Fibroblast of lung (primary cell): ENCODE measurements at regions not wholly inside any gene's neighbourhood (a gene's known extent, or its start where the extent isn't known, plus 50 kb on each side); places are given as distances from the start of the nearest gene placed in this dataset.
A peak's percentile ranks its signal among the peaks of the same experiment; 100 is the strongest.

Experiments
- DNase-seq, 2 donors: peaks; one replicate each; pipeline versions ENCODE4 v3.0.0 to v3.0.0-alpha.2; 2010; ENCODE audit warnings: low read depth in 2 of 2
- H2AFZ ChIP-seq: 2 replicates; pipeline ENCODE4 v1.5.1; 2012; ENCODE audit warnings: low read length, control low read depth, inconsistent platforms
- H3K27ac ChIP-seq: 2 replicates; pipeline ENCODE4 v1.5.1; 2011; ENCODE audit warnings: low read length, control low read depth; ENCODE audit not compliant: insufficient read depth
- H3K27me3 ChIP-seq: 2 replicates; pipeline ENCODE4 v1.5.1; 2011; ENCODE audit warnings: mild to moderate bottlenecking, low read length; ENCODE audit not compliant: control insufficient read depth, insufficient read depth
- H3K36me3 ChIP-seq: 2 replicates; pipeline ENCODE4 v1.5.1; 2011; ENCODE audit warnings: low read length; ENCODE audit not compliant: control insufficient read depth, insufficient read depth
- H3K4me1 ChIP-seq: 2 replicates; pipeline ENCODE4 v1.5.1; 2011; ENCODE audit warnings: low read length; ENCODE audit not compliant: control insufficient read depth, insufficient read depth; ENCODE audit errors: extremely low read depth
- H3K4me2 ChIP-seq: 2 replicates; pipeline ENCODE4 v1.5.1; 2011; ENCODE audit warnings: low read length, control low read depth; ENCODE audit not compliant: insufficient read depth; ENCODE audit errors: extremely low read depth
- H3K4me3 ChIP-seq, 4 experiments: fragments of 200-600 bp in 1 of 4; sonication (generic) in 1 of 4; replicated peaks in 1 of 4; 2 replicates each; pipeline ENCODE4 v1.5.1; 2011 to 2016; ENCODE audit warnings: low read length in 4 of 4, low read depth in 3 of 4, mild to moderate bottlenecking in 3 of 4, control low read depth in 2 of 4, inconsistent platforms in 1 of 4, mixed read lengths in 1 of 4; ENCODE audit not compliant: insufficient read depth in 1 of 4; ENCODE audit errors: control extremely low read depth in 1 of 4
- H3K79me2 ChIP-seq: 2 replicates; pipeline ENCODE4 v1.5.1; 2012; ENCODE audit warnings: mild to moderate bottlenecking, low read length, inconsistent platforms; ENCODE audit not compliant: control insufficient read depth, insufficient read depth
- H3K9ac ChIP-seq: 2 replicates; pipeline ENCODE4 v1.5.1; 2011; ENCODE audit warnings: mild to moderate bottlenecking, low read length, control low read depth; ENCODE audit not compliant: insufficient read depth
- H3K9me3 ChIP-seq: 2 replicates; pipeline ENCODE4 v1.5.1; 2012; ENCODE audit warnings: low read depth, low read length; ENCODE audit not compliant: control insufficient read depth, insufficient read depth
- H4K20me1 ChIP-seq: 2 replicates; pipeline ENCODE4 v1.5.1; 2011; ENCODE audit warnings: low read length; ENCODE audit not compliant: control insufficient read depth, insufficient read depth; ENCODE audit errors: extremely low read depth
- EZH2 ChIP-seq: IDR thresholded peaks from 2 replicates; pipeline ENCODE4 v1.5.1; 2012; ENCODE audit warnings: low read length, control low read depth, mild to moderate bottlenecking; ENCODE audit errors: missing control alignments
- TF ChIP-seq, protein P1 (sequence below), 2 donors: IDR thresholded peaks in 1 of 2; conservative IDR thresholded peaks in 1 of 2; 1 replicate in 1 of 2; 2 replicates in 1 of 2; pipeline ENCODE4 v1.5.1; 2011 to 2012; ENCODE audit warnings: low read length in 2 of 2, control low read depth in 1 of 2, inconsistent platforms in 1 of 2, low read depth in 1 of 2, mild to moderate bottlenecking in 1 of 2

DNA sequence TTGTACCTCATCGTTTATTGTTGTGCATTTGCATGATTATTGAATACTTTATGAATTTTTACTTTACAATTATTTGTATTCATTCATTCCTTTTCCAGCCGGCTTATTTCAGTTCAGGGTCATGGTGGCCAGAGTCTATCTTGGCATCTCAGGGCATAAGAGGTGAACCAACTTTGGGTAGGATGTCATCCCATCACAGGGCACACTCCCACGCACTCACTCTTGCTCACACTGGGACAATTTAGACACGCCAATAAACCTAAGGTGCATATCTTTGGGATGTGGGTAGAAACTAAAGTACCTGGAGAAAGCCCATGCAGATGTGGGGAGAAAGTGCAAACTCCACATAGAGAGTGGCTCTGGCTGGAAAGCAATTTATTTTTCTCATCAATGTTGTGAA is 158.1 kb upstream of the MAST4 start:
- TF ChIP-seq, protein P1, sequence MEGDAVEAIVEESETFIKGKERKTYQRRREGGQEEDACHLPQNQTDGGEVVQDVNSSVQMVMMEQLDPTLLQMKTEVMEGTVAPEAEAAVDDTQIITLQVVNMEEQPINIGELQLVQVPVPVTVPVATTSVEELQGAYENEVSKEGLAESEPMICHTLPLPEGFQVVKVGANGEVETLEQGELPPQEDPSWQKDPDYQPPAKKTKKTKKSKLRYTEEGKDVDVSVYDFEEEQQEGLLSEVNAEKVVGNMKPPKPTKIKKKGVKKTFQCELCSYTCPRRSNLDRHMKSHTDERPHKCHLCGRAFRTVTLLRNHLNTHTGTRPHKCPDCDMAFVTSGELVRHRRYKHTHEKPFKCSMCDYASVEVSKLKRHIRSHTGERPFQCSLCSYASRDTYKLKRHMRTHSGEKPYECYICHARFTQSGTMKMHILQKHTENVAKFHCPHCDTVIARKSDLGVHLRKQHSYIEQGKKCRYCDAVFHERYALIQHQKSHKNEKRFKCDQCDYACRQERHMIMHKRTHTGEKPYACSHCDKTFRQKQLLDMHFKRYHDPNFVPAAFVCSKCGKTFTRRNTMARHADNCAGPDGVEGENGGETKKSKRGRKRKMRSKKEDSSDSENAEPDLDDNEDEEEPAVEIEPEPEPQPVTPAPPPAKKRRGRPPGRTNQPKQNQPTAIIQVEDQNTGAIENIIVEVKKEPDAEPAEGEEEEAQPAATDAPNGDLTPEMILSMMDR (conservative IDR thresholded peaks at IDR 0.05 in 1 of 2, IDR thresholded peaks at IDR 0.05 in 1 of 2; ENCODE audit: low read depth in 1 of 2, low read length in 2 of 2): no peak
- Histone ChIP-seq H2AFZ (no peak overlapping the region), H3K4me1 (no peaks in the 10 kb centered on the region), H3K27me3 (no peaks in the 10 kb centered on the region), H3K79me2 (no peaks in the 10 kb centered on the region), H3K27ac (no peak overlapping the region), H3K4me3 (no peak overlapping the region), H3K36me3 (no peaks in the 10 kb centered on the region), H3K4me2 (no peak overlapping the region), H3K9ac (no peak overlapping the region), H4K20me1 (no peaks in the 10 kb centered on the region), H3K9me3 (no peaks in the 10 kb centered on the region)
- DNase-seq: no peak

DNA sequence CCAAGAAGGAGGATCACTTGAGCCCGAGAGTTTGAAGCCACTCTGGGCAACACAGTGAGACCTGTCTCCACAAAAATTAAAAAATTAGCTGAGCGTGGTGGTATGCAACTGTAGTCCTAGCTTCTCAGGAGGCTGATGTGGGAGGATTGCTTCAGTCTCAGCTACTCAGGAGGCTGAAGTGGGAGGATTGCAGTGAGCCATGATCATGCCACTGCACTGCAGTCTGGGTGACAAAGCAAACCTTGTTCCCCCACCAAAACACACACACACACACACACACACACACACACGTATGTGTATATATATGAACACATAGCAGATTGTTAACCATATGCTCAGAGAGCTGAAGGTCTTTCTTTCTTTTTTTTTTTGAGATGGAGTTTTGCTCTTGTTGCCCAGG is 157.5 kb upstream of the MAST4 start:
- DNase-seq: no peak
- H2AFZ ChIP-seq: no peak overlapping the region
- H3K4me2 ChIP-seq: no peak overlapping the region
- H3K4me1 ChIP-seq: no peaks in the 10 kb centered on the region
- no peaks in the 10 kb centered on the region for H3K27me3 ChIP-seq
- no peaks in the 10 kb centered on the region for H3K36me3 ChIP-seq
- H3K4me3 ChIP-seq: no peak overlapping the region
- H3K79me2 ChIP-seq: no peaks in the 10 kb centered on the region
- no peak overlapping the region for H3K9ac ChIP-seq
- no peak for TF ChIP-seq EZH2
- TF ChIP-seq, protein P1 (conservative IDR thresholded peaks at IDR 0.05 in 1 of 2, IDR thresholded peaks at IDR 0.05 in 1 of 2; ENCODE audit: low read depth in 1 of 2, low read length in 2 of 2): no peak
- H3K27ac ChIP-seq: no peak overlapping the region
- H4K20me1 ChIP-seq: no peaks in the 10 kb centered on the region
- no peaks in the 10 kb centered on the region for H3K9me3 ChIP-seq

DNA sequence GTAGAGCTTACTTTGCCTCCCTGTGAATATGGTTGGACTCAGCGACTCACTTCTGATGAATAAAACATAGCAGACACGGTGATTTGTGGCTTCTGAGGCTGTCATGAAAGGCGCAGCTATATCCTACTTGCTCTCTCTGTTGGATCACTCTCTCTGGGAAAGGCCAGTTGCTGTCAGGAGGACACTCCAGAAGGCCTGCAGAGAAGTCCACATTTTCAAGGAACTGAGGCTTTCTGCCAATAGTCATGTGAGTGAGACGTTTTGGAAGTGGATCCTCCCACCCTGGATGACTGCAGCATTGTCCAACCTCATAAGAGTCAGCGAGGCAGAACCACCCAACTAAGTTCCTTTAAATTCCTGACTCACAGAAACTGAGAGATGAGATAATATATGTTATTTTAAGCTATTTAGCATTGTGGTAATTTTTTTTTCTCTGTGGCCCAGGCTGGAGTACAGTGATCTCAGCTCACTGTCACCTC is 156.0 kb upstream of the MAST4 start:
- Histone ChIP-seq H3K4me1 (no peaks in the 10 kb centered on the region), H3K27me3 (no peaks in the 10 kb centered on the region), H3K4me2 (peak overlapping the region; percentile 25), H3K9ac (no peak overlapping the region), H4K20me1 (no peaks in the 10 kb centered on the region), H3K79me2 (no peaks in the 10 kb centered on the region), H3K36me3 (no peaks in the 10 kb centered on the region), H3K4me3 (peak overlapping the region in 1 of 4 experiments; percentile 15), H3K27ac (no peak overlapping the region), H3K9me3 (no peaks in the 10 kb centered on the region), H2AFZ (peak overlapping the region; percentile 69)
- peak; percentile 44 to 93 for DNase-seq
- TF ChIP-seq, protein P1 (conservative IDR thresholded peaks at IDR 0.05 in 1 of 2, IDR thresholded peaks at IDR 0.05 in 1 of 2; ENCODE audit: low read depth in 1 of 2, low read length in 2 of 2): no peak
- no peak for TF ChIP-seq EZH2
